Vagina (tissue), 2 donors: ENCODE measurements at regions not wholly inside any gene's neighbourhood (a gene's known extent, or its start where the extent isn't known, plus 50 kb on each side); places are given as distances from the start of the nearest gene placed in this dataset.

ENCODE experiments used
- DNase-seq, 2 donors: peaks; one replicate each; pipeline ENCODE4 v3.0.0-alpha.2; 2017; ENCODE audit errors: extremely low spot score in 2 of 2
- H3K27ac ChIP-seq: fragments of 200-600 bp; sonication (generic); one replicate; pipeline ENCODE4 v1.5.1; 2019
- H3K27me3 ChIP-seq: fragments of 200-600 bp; sonication (generic); one replicate; pipeline ENCODE4 v1.5.1; 2019
- H3K36me3 ChIP-seq, 2 donors: fragments of 200-600 bp; sonication (generic); one replicate each; pipeline ENCODE4 v1.5.1; 2017 to 2019
- H3K4me1 ChIP-seq: fragments of 200-600 bp; sonication (generic); one replicate; pipeline ENCODE4 v1.5.1; 2019
- H3K4me3 ChIP-seq, 2 donors: fragments of 200-600 bp; sonication (generic); 1 replicate in 1 of 2; 2 replicates in 1 of 2; pipeline ENCODE4 v1.5.1; 2016 to 2019
- H3K9me3 ChIP-seq: fragments of 200-600 bp; sonication (generic); one replicate; pipeline ENCODE4 v1.5.1; 2019
- POLR2A ChIP-seq, 2 donors: fragments of 450-650 bp; IDR thresholded peaks; one replicate each; pipeline ENCODE4 v1.6.1; 2017; ENCODE audit warnings: antibody characterized with exemption in 2 of 2, mild to moderate bottlenecking in 2 of 2, moderate library complexity in 2 of 2
- POLR2AphosphoS5 ChIP-seq, 2 donors: sonication (generic); formaldehyde crosslinking; IDR thresholded peaks; one replicate each; pipeline ENCODE4 v1.9.0; 2017; ENCODE audit warnings: antibody characterized with exemption in 2 of 2, mild to moderate bottlenecking in 2 of 2, low read depth in 1 of 2; ENCODE audit not compliant: insufficient read depth in 1 of 2
- intact Hi-C: fragments of 100-400 bp; cut with DNase I; formaldehyde crosslinking; loops from one replicate; pipeline ENCODE4 v1.15.1; 2023
- TF ChIP-seq, protein P1 (sequence below), 3 experiments: fragments of 450-650 bp in 2 of 3; fragments of 200-600 bp in 1 of 3; sonication (generic) in 1 of 3; IDR thresholded peaks; one replicate each; pipeline ENCODE4 v1.5.1; 2017 to 2019; ENCODE audit warnings: antibody characterized with exemption in 3 of 3, mild to moderate bottlenecking in 2 of 3, moderate library complexity in 2 of 3

- intact Hi-C loops = no loop called here
- H3K27ac ChIP-seq = no peak overlapping the region
- TF ChIP-seq, protein P1, sequence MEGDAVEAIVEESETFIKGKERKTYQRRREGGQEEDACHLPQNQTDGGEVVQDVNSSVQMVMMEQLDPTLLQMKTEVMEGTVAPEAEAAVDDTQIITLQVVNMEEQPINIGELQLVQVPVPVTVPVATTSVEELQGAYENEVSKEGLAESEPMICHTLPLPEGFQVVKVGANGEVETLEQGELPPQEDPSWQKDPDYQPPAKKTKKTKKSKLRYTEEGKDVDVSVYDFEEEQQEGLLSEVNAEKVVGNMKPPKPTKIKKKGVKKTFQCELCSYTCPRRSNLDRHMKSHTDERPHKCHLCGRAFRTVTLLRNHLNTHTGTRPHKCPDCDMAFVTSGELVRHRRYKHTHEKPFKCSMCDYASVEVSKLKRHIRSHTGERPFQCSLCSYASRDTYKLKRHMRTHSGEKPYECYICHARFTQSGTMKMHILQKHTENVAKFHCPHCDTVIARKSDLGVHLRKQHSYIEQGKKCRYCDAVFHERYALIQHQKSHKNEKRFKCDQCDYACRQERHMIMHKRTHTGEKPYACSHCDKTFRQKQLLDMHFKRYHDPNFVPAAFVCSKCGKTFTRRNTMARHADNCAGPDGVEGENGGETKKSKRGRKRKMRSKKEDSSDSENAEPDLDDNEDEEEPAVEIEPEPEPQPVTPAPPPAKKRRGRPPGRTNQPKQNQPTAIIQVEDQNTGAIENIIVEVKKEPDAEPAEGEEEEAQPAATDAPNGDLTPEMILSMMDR (IDR thresholded peaks at IDR 0.05) = no peak
- no peak for TF ChIP-seq POLR2AphosphoS5 (IDR thresholded peaks at IDR 0.05; ENCODE audit: insufficient read depth in 1 of 2, low read depth in 1 of 2)
- TF ChIP-seq POLR2A (IDR thresholded peaks at IDR 0.05) = no peak
Measured at GRCh38 chr1:201683397-201683796, 144.5 kb downstream of the NAV1 start.

GRCh38 chr1:201685485-201685884 lies 143.5 kb upstream of the IPO9 start:
- Histone ChIP-seq H3K4me3 (no peak overlapping the region), H3K36me3 (no peaks in the 10 kb centered on the region), H3K9me3 (no peaks in the 10 kb centered on the region), H3K27ac (no peak overlapping the region), H3K27me3 (no peaks in the 10 kb centered on the region), H3K4me1 (no peaks in the 10 kb centered on the region)
- DNase-seq = no peak
- intact Hi-C loops = no loop called here
- TF ChIP-seq, protein P1 (IDR thresholded peaks at IDR 0.05) = no peak
- TF ChIP-seq POLR2AphosphoS5 (IDR thresholded peaks at IDR 0.05; ENCODE audit: insufficient read depth in 1 of 2, low read depth in 1 of 2) (no peak), POLR2A (IDR thresholded peaks at IDR 0.05) (no peak)

More at GRCh38 chr1:201683397-201683796, 144.5 kb downstream of the NAV1 start:
- Histone ChIP-seq H3K4me3 (no peak overlapping the region), H3K27me3 (no peaks in the 10 kb centered on the region), H3K36me3 (no peaks in the 10 kb centered on the region), H3K4me1 (no peaks in the 10 kb centered on the region), H3K9me3 (no peaks in the 10 kb centered on the region)
- DNase-seq = no peak

- Histone ChIP-seq H3K36me3 (no peaks in the 10 kb centered on the region), H3K27ac (no peak overlapping the region), H3K4me1 (no peaks in the 10 kb centered on the region), H3K27me3 (no peaks in the 10 kb centered on the region), H3K4me3 (no peak overlapping the region), H3K9me3 (no peaks in the 10 kb centered on the region)
- intact Hi-C loops = no loop called here
- no peak for DNase-seq
- no peak for TF ChIP-seq POLR2AphosphoS5 (IDR thresholded peaks at IDR 0.05; ENCODE audit: insufficient read depth in 1 of 2, low read depth in 1 of 2)
- TF ChIP-seq POLR2A (IDR thresholded peaks at IDR 0.05) = no peak
- TF ChIP-seq, protein P1 (IDR thresholded peaks at IDR 0.05) = no peak
Measured at GRCh38 chr1:201686714-201687455, 142.1 kb upstream of the IPO9 start.

GRCh38 chr1:201688514-201688913 lies 140.4 kb upstream of the IPO9 start:
- DNase-seq = no peak
- intact Hi-C loops = no loop called here
- H3K4me3 ChIP-seq = no peak overlapping the region
- H3K27me3 ChIP-seq = no peaks in the 10 kb centered on the region
- H3K36me3 ChIP-seq = no peaks in the 10 kb centered on the region
- H3K9me3 ChIP-seq = no peaks in the 10 kb centered on the region
- TF ChIP-seq, protein P1 (IDR thresholded peaks at IDR 0.05) = no peak
- TF ChIP-seq POLR2AphosphoS5 (IDR thresholded peaks at IDR 0.05; ENCODE audit: insufficient read depth in 1 of 2, low read depth in 1 of 2) (no peak), POLR2A (IDR thresholded peaks at IDR 0.05) (no peak)
- no peaks in the 10 kb centered on the region for H3K4me1 ChIP-seq
- H3K27ac ChIP-seq = no peak overlapping the region

DNA sequence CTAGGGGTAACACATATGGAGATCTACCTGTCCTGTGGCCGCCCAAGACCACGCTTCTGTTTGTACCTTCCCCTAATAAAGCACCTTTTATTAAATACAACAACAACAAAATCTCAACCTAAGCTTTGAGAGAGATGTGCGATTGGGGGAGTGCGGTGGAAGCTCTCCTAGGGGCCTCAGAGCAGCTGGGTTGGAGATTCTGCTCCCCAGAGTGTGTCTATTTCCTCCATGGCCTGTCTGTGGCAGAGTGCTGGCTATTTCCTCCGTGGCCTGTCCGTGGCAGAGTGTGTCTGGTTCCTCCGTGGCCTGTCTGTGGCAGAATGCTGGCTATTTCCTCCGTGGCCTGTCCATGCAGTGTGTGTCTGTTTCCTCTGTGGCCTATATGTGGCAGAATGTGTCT lies 139.3 kb upstream of the IPO9 start:
- no peaks in the 10 kb centered on the region for H3K27me3 ChIP-seq
- no peaks in the 10 kb centered on the region for H3K36me3 ChIP-seq
- H3K27ac ChIP-seq = no peak overlapping the region
- TF ChIP-seq, protein P1 (IDR thresholded peaks at IDR 0.05) = no peak
- TF ChIP-seq POLR2AphosphoS5 (IDR thresholded peaks at IDR 0.05; ENCODE audit: insufficient read depth in 1 of 2, low read depth in 1 of 2) (no peak), POLR2A (IDR thresholded peaks at IDR 0.05) (no peak)
- intact Hi-C loops = no loop called here
- H3K9me3 ChIP-seq = no peaks in the 10 kb centered on the region
- no peaks in the 10 kb centered on the region for H3K4me1 ChIP-seq
- no peak for DNase-seq
- H3K4me3 ChIP-seq = no peak overlapping the region
